NT2/D1 (cell line): ENCODE measurements at regions not wholly inside any gene's neighbourhood (a gene's known extent, or its start where the extent isn't known, plus 50 kb on each side); places are given as distances from the start of the nearest gene placed in this dataset.

Experiments used
- SUZ12 ChIP-seq: IDR thresholded peaks from 2 replicates; pipeline ENCODE4 v1.6.1; 2011; ENCODE audit not compliant: insufficient read length, insufficient read depth; ENCODE audit errors: extremely low read depth
- ZNF274 ChIP-seq: IDR thresholded peaks from 2 replicates; pipeline ENCODE4 v1.6.1; 2011; ENCODE audit warnings: mild to moderate bottlenecking, low read depth, low read length

DNA sequence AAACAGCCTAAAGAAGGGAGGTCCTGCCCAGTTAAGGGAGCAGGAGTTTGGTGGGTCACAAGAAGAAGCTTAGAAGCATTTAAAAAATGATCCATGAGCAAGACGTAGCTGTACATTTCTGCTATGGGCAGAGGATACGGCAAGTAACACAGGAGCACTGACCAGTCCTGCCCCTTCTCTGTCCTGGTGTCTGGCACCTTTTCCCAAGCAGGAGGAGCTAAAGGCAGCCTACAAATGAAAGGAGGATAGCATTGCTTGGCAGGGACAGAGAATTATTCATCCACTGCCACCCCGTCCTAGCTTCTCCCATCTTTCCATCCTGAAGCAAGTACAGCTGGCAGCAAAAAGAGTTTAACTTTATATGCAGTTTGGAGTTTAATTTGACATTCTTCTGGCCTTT, 1077.6 kb downstream of the TYW1 start:
- TF ChIP-seq SUZ12 (no peak), ZNF274 (no peak)
